DND-41 (cell line): ENCODE measurements at regions not wholly inside any gene's neighbourhood (a gene's known extent, or its start where the extent isn't known, plus 50 kb on each side); places are given as distances from the start of the nearest gene placed in this dataset.

Experiments used
- EZH2 ChIP-seq: IDR thresholded peaks from 3 replicates; pipeline ENCODE4 v1.6.1; 2012; ENCODE audit warnings: borderline replicate concordance, low read depth, mild to moderate bottlenecking, moderate library complexity, low read length, inconsistent platforms; ENCODE audit not compliant: severe bottlenecking
- TF ChIP-seq, protein P1 (sequence below): IDR thresholded peaks from 2 replicates; pipeline ENCODE4 v1.5.1; 2012; ENCODE audit warnings: borderline replicate concordance, low read length, moderate library complexity, mild to moderate bottlenecking; ENCODE audit not compliant: poor library complexity, severe bottlenecking; ENCODE audit errors: extremely low read depth

DNA sequence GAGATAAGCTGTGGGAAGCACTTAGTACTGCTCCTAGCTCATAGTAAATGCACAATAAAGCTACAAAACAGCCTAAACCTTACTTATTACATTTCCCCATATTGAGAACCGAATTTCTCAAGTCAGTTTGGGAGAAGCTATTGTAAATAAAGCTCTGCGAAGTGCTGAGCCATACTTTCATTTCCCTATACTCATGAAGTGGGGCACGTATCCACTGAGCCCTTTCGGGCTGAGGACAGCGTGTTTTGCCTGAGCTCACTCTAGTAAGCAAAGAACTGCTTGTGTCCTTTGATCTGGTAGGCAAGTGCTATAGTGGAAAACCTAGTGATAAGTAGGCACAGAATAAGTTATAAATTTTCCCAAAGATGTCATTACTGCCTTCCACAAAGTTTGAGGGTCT, 165.0 kb downstream of the RSL24D1 start:
- TF ChIP-seq, protein P1, sequence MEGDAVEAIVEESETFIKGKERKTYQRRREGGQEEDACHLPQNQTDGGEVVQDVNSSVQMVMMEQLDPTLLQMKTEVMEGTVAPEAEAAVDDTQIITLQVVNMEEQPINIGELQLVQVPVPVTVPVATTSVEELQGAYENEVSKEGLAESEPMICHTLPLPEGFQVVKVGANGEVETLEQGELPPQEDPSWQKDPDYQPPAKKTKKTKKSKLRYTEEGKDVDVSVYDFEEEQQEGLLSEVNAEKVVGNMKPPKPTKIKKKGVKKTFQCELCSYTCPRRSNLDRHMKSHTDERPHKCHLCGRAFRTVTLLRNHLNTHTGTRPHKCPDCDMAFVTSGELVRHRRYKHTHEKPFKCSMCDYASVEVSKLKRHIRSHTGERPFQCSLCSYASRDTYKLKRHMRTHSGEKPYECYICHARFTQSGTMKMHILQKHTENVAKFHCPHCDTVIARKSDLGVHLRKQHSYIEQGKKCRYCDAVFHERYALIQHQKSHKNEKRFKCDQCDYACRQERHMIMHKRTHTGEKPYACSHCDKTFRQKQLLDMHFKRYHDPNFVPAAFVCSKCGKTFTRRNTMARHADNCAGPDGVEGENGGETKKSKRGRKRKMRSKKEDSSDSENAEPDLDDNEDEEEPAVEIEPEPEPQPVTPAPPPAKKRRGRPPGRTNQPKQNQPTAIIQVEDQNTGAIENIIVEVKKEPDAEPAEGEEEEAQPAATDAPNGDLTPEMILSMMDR: no peak
- TF ChIP-seq EZH2: no peak
